ENCODE measurements at regions not wholly inside any gene's neighbourhood (a gene's known extent, or its start where the extent isn't known, plus 50 kb on each side); places are given as distances from the start of the nearest gene placed in this dataset.

GRCh38 chr11:21839796-21840195 lies 353.1 kb upstream of the ANO5 start:
- no peak for DNase-seq

- no peak for DNase-seq
Observed at GRCh38 chr11:21861314-21861713, 331.6 kb upstream of the ANO5 start.

GRCh38 chr11:21865541-21865940 lies 327.3 kb upstream of the ANO5 start:
- DNase-seq, result no peak

GRCh38 chr11:21866781-21867180 lies 326.1 kb upstream of the ANO5 start:
- no peak for DNase-seq

- no peak for DNase-seq
Observed at GRCh38 chr11:21877151-21877550, 315.7 kb upstream of the ANO5 start.

- no peak for DNase-seq
Observed at GRCh38 chr11:21883354-21883753, 309.5 kb upstream of the ANO5 start.

GRCh38 chr11:21888814-21889213 lies 304.1 kb upstream of the ANO5 start:
- DNase-seq, result no peak

GRCh38 chr11:21892736-21893564 lies 299.9 kb upstream of the ANO5 start:
- no peak for DNase-seq

GRCh38 chr11:21893565-21893867 lies 299.4 kb upstream of the ANO5 start:
- DNase-seq, result no peak

- no peak for DNase-seq
Observed at GRCh38 chr11:21894492-21894891, 298.4 kb upstream of the ANO5 start.

- no peak for DNase-seq
Observed at GRCh38 chr11:21895686-21896085, 297.2 kb upstream of the ANO5 start.

- no peak for DNase-seq
Observed at GRCh38 chr11:21896216-21896615, 296.7 kb upstream of the ANO5 start.

- DNase-seq, result no peak
Observed at GRCh38 chr11:21896746-21897602, 295.9 kb upstream of the ANO5 start.

GRCh38 chr11:21897752-21898151 lies 295.1 kb upstream of the ANO5 start:
- no peak for DNase-seq

- DNase-seq, result no peak
Observed at GRCh38 chr11:21908211-21908610, 284.7 kb upstream of the ANO5 start.

- DNase-seq, result no peak
Observed at GRCh38 chr11:21909145-21909544, 283.7 kb upstream of the ANO5 start.

GRCh38 chr11:21911061-21911460 lies 281.8 kb upstream of the ANO5 start:
- no peak for DNase-seq

- DNase-seq, result no peak
Observed at GRCh38 chr11:21912285-21912684, 280.6 kb upstream of the ANO5 start.

- DNase-seq, result no peak
Observed at GRCh38 chr11:21921151-21921550, 271.7 kb upstream of the ANO5 start.

- no peak for DNase-seq
Observed at GRCh38 chr11:21924262-21924661, 268.6 kb upstream of the ANO5 start.

GRCh38 chr11:21927628-21928027 lies 265.3 kb upstream of the ANO5 start:
- no peak for DNase-seq

- no peak for DNase-seq
Observed at GRCh38 chr11:21928847-21929246, 264.0 kb upstream of the ANO5 start.

- DNase-seq, result no peak
Observed at GRCh38 chr11:21930408-21930807, 262.5 kb upstream of the ANO5 start.

- DNase-seq, result no peak
Observed at GRCh38 chr11:21931436-21932101, 261.3 kb upstream of the ANO5 start.

Data from midbrain (tissue), 1 donor.